Loucy (cell line): ENCODE measurements at regions not wholly inside any gene's neighbourhood (a gene's known extent, or its start where the extent isn't known, plus 50 kb on each side); places are given as distances from the start of the nearest gene placed in this dataset.
"Not testable (repeated sequence)": the region's sequence is repeated elsewhere in the genome, so short reads cannot be mapped to it uniquely, and the experiment has no call there.

Experiments used
- EZH2phosphoT487 ChIP-seq: fragments of 200-600 bp; IDR thresholded peaks from 2 replicates; pipeline ENCODE4 v1.6.1; 2018; ENCODE audit warnings: antibody characterized with exemption, mild to moderate bottlenecking, moderate library complexity, borderline replicate concordance
- TF ChIP-seq, protein P1 (sequence below): fragments of 200-600 bp; sonication (generic); conservative IDR thresholded peaks from 2 replicates; pipeline ENCODE4 v1.5.1; 2014; ENCODE audit warnings: mild to moderate bottlenecking, antibody characterized with exemption, low read length

DNA sequence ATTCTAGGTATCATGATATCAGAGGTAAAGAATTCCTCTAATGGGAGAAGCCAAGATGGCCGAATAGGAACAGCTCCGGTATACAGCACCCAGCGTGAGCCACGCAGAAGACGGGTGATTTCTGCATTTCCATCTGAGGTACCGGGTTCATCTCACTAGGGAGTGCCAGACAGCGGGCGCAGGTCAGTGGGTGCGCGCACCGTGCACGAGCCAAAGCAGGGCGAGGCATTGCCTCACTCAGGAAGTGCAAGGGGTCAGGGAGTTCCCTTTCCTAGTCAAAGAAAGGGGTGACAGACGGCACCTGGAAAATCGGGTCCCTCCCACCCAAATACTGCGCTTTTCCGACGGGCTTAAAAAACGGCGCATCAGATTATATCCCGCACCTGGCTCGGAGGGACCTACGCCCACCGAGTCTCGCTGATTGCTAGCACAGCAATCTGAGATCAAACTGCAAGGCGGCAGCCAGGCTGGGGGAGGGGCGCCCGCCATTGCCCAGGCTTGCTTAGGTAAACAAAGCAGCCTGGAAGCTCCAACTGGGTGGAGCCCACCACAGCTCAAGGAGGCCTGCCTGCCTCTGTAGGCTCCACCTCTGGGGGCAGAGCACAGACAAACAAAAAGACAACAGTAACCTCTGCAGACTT lies 70.4 kb upstream of the ALCAM start:
- TF ChIP-seq, protein P1, sequence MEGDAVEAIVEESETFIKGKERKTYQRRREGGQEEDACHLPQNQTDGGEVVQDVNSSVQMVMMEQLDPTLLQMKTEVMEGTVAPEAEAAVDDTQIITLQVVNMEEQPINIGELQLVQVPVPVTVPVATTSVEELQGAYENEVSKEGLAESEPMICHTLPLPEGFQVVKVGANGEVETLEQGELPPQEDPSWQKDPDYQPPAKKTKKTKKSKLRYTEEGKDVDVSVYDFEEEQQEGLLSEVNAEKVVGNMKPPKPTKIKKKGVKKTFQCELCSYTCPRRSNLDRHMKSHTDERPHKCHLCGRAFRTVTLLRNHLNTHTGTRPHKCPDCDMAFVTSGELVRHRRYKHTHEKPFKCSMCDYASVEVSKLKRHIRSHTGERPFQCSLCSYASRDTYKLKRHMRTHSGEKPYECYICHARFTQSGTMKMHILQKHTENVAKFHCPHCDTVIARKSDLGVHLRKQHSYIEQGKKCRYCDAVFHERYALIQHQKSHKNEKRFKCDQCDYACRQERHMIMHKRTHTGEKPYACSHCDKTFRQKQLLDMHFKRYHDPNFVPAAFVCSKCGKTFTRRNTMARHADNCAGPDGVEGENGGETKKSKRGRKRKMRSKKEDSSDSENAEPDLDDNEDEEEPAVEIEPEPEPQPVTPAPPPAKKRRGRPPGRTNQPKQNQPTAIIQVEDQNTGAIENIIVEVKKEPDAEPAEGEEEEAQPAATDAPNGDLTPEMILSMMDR, result not testable (repeated sequence)
- TF ChIP-seq EZH2phosphoT487, result not testable (repeated sequence)
